Thoracic aorta (tissue), 2 donors: ENCODE measurements at regions not wholly inside any gene's neighbourhood (a gene's known extent, or its start where the extent isn't known, plus 50 kb on each side); places are given as distances from the start of the nearest gene placed in this dataset.
"Not testable (repeated sequence)": the region's sequence is repeated elsewhere in the genome, so short reads cannot be mapped to it uniquely, and the experiment has no call there.

Experiments
- ATAC-seq: fragments of 150-250 bp; one replicate; pipeline ENCODE4 v1.8.0; 2017; ENCODE audit warnings: low read depth; ENCODE audit not compliant: insufficient number of reproducible peaks, low FRiP score
- DNase-seq: peaks from one replicate; pipeline ENCODE4 v3.0.0-alpha.2; 2020; ENCODE audit warnings: low spot score
- H3K27ac ChIP-seq, 2 donors: fragments of 200-600 bp; sonication (generic); 1 replicate in 1 of 2; 2 replicates in 1 of 2; pipeline ENCODE4 v1.5.1; 2016; ENCODE audit warnings: mild to moderate bottlenecking in 2 of 2, moderate library complexity in 2 of 2
- H3K27me3 ChIP-seq: fragments of 200-600 bp; sonication (generic); replicated peaks from 2 replicates; pipeline ENCODE4 v1.6.0; 2016; ENCODE audit warnings: mild to moderate bottlenecking; ENCODE audit not compliant: insufficient read depth
- H3K36me3 ChIP-seq: fragments of 200-600 bp; sonication (generic); one replicate; pipeline ENCODE4 v1.5.1; 2016
- H3K4me1 ChIP-seq, 2 donors: fragments of 200-600 bp; sonication (generic); 1 replicate in 1 of 2; 2 replicates in 1 of 2; pipeline versions ENCODE4 v1.5.1 to v1.6.0; 2016; ENCODE audit warnings: low read depth in 2 of 2, mild to moderate bottlenecking in 1 of 2; ENCODE audit not compliant: control insufficient read depth in 1 of 2
- H3K4me3 ChIP-seq: fragments of 200-600 bp; sonication (generic); 2 replicates; pipeline ENCODE4 v1.5.1; 2016; ENCODE audit warnings: mild to moderate bottlenecking
- H3K9me3 ChIP-seq: fragments of 200-600 bp; sonication (generic); 2 replicates; pipeline ENCODE4 v1.5.1; 2016
- CTCF ChIP-seq: fragments of 200-600 bp; sonication (generic); IDR thresholded peaks from one replicate; pipeline ENCODE4 v1.5.1; 2019; ENCODE audit warnings: antibody characterized with exemption

GRCh38 chr6:128580224-128581110, 60.1 kb upstream of the PTPRK start:
- DNase-seq, result no peak
- H3K36me3 ChIP-seq, result no peaks in the 10 kb centered on the region
- no peak for TF ChIP-seq CTCF
- no peaks in the 10 kb centered on the region for H3K27me3 ChIP-seq
- H3K27ac ChIP-seq, result no peak overlapping the region
- ATAC-seq, result no peak
- H3K9me3 ChIP-seq, result no peaks in the 10 kb centered on the region
- no peaks in the 10 kb centered on the region for H3K4me1 ChIP-seq
- no peak overlapping the region for H3K4me3 ChIP-seq

GRCh38 chr6:128575254-128575653, 54.9 kb upstream of the PTPRK start:
- not testable (repeated sequence) for DNase-seq, H3K4me3 ChIP-seq

DNA sequence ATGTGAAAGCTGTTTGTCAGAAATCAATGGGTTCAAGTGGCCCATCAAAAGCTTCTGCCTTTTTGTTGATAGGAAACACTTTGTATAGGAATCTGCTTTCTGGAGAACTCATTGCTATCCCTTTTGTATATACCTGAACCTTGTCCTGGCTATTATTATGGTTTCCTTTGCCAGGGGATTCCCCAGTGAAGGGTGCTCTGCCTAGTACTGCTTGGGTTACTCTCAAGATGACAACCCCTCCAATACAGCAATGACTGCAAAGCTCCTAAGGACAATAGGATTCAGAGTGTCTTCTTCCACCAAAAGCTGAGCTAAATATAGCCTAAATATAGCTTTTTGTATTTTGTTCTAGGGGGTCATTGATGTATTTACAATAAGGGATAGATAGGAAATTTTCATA, 54.0 kb upstream of the PTPRK start:
- H3K9me3 ChIP-seq, result no peaks in the 10 kb centered on the region
- peaks cover 0 to 14% of the 10 kb centered on the region in 2 donors for H3K4me1 ChIP-seq
- no peak overlapping the region for H3K27ac ChIP-seq
- H3K4me3 ChIP-seq, result no peak overlapping the region
- TF ChIP-seq CTCF, result no peak
- H3K36me3 ChIP-seq, result no peaks in the 10 kb centered on the region
- no peaks in the 10 kb centered on the region for H3K27me3 ChIP-seq
- no peak for DNase-seq
- no peak for ATAC-seq

More at GRCh38 chr6:128575254-128575653, 54.9 kb upstream of the PTPRK start:
- not testable (repeated sequence) for H3K27ac ChIP-seq, H3K27me3 ChIP-seq, H3K9me3 ChIP-seq, H3K36me3 ChIP-seq, H3K4me1 ChIP-seq, ATAC-seq

DNA sequence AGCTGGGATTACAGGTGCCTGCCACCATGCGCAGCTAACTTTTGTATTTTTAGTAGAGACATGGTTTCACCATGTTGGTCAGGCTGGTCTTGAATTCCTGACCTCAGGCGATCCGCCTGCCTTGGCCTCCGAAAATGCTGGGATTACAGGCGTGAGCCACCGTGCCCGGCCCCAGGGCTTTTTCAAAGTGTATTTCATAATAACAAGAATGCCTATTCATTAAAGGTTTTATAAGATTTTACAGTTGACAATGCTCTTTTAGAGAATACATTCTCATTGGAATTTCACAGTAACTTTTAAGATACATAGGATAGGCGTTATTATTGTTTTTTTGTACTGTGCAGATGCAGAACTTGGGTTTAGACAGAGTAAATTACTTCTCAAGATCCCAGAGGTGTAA, 52.6 kb upstream of the PTPRK start:
- H3K27me3 ChIP-seq, result no peaks in the 10 kb centered on the region
- no peaks in the 10 kb centered on the region for H3K9me3 ChIP-seq
- H3K36me3 ChIP-seq, result no peaks in the 10 kb centered on the region
- no peak overlapping the region for H3K27ac ChIP-seq
- no peak for TF ChIP-seq CTCF
- DNase-seq (no peak), ATAC-seq (no peak)
- H3K4me3 ChIP-seq, result no peak overlapping the region
- H3K4me1 ChIP-seq, result peaks cover 0 to 14% of the 10 kb centered on the region in 2 donors

GRCh38 chr6:128572294-128572693, 51.9 kb upstream of the PTPRK start:
- Histone ChIP-seq H3K4me3 (no peak overlapping the region), H3K27me3 (no peaks in the 10 kb centered on the region), H3K9me3 (no peaks in the 10 kb centered on the region), H3K36me3 (no peaks in the 10 kb centered on the region), H3K4me1 (peaks cover 0 to 14% of the 10 kb centered on the region in 2 donors), H3K27ac (no peak overlapping the region)
- no peak for TF ChIP-seq CTCF
- DNase-seq (no peak), ATAC-seq (no peak)

DNA sequence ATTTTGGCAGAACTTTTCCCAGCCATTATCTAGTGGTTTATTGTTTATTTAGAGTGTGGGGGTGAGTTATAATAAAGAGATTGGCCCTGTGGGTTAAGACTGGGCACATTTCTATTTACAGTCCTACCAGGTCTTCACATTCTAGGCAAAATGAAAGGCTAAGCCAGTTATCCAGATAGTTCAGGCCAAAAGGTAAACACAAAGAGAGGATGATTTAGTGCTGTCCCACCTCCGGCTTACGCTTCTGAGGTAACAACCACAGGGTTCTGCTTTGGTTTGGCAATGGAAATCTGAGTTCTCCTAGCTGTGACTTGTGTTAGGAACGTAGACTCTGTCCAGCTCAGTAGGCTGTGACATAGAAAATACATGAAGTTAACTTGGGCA, 50.3 kb upstream of the PTPRK start:
- Histone ChIP-seq H3K36me3 (no peaks in the 10 kb centered on the region), H3K9me3 (no peaks in the 10 kb centered on the region), H3K4me1 (peaks cover 0 to 14% of the 10 kb centered on the region in 2 donors), H3K27ac (no peak overlapping the region), H3K4me3 (peak overlapping the region; percentile 30), H3K27me3 (no peaks in the 10 kb centered on the region)
- TF ChIP-seq CTCF, result no peak
- ATAC-seq, result no peak
- DNase-seq, result no peak
